ENCODE measurements at regions not wholly inside any gene's neighbourhood (a gene's known extent, or its start where the extent isn't known, plus 50 kb on each side); places are given as distances from the start of the nearest gene placed in this dataset.
"Not testable (repeated sequence)": the region's sequence is repeated elsewhere in the genome, so short reads cannot be mapped to it uniquely, and the experiment has no call there.

DNA sequence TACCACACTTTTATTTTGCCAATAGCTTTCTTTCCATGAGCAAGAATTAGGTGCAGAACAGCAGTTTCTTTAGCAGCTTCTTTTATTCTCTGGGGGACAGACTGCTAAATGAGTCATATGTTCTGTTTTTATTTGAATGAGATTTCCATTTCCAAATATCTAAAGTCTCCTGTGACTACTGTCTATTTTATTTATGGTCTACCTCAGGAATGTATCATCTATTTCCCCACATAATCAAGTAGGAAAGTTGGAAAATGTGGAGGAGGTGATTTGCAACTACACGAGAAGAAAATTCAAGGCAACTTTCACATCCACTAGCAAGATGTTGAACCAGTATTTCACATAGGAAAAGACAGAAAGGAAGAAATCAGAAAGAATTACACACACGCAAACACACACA is 139.9 kb upstream of the MEX3C start:
- no peak for DNase-seq

DNA sequence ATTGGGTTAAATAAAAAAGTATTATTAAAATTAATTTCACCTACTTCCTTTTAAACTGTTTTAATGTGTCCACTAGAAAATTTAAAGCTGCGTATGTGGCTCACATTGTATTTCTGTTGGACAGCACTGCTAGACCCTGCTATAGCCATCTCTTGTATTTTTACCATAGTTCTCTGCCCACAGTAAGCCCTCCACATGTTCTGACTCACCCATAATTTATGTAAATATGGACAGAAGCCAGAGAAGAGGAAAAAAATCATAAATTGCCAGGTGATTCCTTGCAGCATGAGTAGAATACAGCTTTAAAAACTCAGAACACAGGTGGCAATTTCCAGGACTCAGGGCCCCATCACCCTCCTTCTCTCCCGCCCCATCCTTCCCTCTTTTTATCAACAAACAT is 142.4 kb upstream of the MEX3C start:
- DNase-seq = no peak

DNA sequence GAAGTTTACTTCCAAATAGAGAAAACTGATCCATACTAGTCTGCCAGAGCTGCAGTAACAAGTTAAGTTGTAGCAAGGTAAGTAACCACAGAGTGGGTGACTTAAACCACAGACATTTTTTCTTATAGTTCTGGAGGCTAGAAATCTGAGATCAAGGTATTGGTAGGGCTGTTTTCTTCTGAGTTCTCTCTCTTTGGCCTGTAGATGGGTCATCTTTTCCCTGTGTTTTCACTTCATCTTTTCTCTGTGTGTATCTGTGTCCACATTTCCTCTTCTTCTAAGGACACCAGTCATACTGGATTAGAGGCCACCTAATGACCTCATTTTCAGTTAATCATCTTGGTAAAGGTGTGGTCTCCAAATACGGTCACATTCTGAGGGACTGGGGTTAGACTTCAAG is 142.9 kb upstream of the MEX3C start:
- DNase-seq = no peak

DNA sequence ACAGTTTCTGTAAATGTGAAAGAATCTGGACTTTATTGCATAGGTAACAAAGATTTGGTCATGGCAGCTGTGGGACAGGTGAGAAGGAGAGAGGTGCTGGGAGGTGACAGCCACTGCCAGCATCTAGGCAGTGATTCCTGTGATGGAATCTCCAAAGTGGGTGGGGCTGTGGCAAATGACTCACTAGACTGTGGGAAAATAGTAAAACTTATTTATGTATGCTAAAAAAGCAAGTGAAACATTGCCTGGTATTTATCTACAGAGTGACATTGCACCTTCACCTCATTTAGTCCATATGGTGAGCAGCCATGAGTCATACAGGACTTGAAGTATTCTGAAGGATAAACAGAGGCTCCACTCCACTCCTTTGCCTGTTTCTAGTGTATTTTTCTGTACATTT is 145.3 kb upstream of the MEX3C start:
- DNase-seq = no peak

DNA sequence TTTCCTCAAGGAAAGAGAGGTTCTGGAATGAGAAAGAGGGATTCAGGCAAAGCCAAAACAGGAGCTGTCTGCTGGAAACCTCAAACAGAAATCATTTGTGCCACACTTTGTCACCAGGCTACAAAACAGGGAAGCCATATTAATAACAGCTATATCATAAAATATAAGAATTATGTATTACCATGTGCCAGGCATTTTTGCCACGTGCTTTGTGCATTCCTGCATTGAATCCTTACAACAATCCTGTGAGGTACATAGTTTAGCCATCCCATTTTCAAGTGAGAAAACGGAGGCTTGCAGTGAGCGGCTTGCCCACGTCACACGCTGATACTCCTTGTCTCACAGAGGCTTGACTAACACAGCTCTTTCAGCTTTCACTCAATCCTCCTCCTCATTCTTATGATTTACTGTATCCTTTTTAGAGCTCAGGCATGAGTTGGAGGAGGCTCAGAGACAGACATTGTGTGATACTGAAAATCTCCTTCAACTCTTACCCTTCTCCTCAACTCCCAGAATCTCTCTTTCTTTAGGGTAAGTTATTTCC is 148.4 kb upstream of the MEX3C start:
- no peak for DNase-seq

DNA sequence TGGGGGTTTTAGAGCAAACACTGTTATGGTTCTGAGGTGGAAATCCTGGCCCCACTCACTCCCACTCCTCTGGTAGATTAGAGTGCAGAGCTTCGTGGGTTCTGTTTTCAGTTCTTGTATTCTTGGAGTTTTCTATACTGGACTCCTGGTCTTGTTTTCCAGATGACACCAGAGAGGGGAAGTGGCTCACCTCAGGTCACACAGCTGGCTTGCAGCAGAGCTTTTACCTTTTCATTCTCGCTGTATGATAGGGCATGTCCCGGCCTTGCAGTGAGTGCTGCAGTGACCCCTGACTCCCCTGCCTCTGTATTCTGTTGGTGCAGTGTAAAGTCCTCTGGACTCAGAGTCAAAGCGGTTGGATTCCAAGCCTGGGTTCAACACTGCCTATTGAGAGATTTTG is 148.9 kb upstream of the MEX3C start:
- no peak for DNase-seq

DNA sequence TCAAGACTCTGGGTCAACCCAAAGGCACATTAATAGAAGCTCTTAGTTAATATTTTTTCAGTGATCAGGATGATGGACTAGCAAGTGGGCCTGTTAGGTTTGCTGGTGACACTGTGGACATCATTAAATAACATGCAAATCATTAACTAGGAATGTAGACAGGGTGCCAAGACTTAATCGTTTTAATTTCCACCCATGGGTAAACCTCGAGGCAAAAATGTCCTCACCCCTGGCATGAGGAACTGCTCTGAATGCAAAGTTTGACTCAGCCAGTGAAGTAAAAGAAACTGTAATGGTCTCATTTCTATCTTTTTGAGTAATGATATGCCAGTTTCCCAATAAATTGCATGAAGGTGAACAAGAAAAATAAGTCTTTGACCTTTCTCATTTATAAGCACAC is 152.6 kb upstream of the MEX3C start:
- DNase-seq = no peak

DNA sequence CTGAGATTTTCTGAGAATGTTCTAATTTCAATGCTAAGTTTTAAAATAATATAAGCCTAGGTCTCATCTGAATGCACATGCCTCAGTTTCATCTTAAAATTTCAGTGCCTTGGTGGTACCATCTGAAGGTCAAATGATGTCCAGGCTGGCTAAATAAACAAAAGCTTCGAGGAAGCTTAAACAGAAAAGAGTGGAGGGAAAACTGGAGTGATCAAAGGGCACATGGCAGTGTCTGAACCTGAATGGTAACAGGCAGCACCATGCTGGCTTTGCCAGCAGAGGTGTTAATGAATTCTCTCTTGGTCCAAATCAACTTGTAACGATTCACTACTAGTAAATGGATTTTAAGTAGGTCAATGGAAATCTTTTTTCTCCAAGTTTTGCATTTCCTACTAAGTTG is 158.4 kb upstream of the MEX3C start:
- no peak for DNase-seq

DNA sequence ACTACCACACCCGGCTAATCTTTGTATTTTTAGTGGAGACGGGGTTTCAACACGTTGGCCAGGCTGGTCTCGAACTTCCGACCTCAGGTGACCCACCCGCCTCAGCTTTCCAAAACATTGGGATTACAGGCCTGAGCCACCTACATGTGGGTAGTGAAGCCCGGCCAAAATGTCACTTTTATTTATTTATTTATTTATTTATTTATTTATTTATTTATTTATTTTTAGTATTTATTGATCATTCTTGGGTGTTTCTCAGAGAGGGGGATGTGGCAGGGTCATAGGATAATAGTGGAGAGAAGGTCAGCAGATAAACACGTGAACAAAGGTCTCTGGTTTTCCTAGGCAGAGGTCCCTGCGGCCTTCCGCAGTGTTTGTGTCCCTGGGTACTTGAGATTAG is 162.8 kb upstream of the MEX3C start:
- DNase-seq = not testable (repeated sequence)

DNA sequence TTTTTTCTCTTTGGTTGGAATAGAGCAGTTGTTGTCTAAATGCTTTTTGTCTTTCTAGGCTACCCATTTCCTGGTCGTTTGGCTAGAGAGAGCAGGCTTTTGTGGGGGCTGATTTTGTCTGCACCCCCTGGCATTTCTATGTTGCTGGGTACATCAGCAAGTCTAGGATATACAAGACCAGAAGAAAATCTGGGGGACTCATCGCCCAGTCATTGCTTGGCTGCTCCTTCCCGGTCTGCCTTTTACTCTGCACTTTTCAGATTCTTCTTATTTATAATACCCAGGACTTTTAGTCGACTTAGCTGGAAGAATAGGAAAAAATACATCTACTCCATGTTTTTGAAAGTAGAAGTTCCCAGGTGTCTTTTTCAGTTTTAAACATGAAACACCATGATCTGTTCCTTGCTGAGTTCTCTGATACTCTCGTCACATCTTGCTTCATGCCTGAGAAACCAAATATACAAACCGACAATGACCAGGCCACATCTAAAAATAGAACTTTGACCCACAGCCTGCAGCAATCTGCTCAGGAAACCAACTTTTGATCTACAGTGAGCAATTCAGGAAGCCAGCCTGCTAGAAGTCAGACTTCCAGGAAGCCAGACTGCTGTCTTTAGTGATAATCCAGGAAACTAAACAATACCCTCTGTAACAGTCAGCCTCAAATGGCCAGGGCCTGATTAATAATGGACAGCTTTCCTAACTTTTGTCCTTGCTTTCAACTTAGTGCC is 163.8 kb upstream of the MEX3C start:
- DNase-seq = no peak

DNA sequence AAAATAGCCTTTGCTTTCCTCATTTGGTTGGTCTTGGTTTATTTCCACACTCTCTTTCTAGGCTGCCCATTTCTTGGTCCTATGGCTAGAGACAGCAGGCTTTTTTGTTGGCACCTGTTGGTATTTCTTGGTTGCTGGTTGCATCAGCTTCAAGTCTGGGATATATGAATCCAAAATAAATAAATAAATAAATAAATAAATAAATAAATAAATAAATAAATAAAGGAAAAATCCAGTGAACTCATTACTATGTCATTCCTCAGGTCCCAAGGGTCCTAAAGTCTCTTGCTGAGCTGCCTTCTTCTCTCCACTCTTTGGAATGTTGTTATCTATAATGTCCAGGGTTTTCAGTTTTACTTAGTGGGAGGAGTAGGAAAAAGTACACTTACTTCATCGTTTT is 165.9 kb upstream of the MEX3C start:
- DNase-seq = no peak

DNA sequence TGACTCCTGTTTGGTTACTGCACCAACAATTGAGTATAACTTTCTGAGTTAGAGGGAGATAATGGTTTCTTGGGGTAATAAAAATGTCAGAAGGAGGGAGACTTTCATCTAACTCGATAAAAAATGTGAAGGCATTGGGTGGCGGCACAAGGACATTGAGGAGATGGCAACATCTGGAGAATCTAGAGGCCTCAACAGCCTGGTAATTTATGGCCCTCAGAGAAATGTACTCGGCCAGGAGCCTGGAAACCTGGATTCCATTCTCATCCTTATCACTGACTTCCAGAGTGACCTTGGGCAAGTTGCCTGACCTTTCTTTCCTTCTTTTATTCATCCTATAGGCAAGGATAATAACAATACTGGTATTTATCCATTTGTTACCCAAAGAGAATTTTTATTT is 173.5 kb upstream of the MEX3C start:
- DNase-seq = no peak

DNA sequence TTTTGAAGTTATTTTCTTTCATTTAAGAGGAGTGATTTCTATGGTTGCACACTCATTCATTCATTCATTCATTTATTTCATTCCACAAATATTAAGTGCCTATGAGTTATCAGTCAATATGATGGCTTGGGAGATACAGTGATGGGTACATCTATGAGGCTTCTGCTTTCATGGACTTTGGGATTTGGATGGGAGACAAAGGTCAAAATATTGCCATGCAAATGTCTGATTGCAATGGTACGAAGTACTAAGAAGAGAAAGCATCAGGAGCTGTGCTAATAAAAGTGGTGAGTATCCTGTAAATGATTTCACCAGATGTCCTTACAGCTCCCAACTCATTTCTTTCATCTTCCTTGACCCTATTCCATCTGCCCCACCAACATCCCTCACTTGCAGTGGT is 174.4 kb upstream of the MEX3C start:
- DNase-seq = no peak

DNA sequence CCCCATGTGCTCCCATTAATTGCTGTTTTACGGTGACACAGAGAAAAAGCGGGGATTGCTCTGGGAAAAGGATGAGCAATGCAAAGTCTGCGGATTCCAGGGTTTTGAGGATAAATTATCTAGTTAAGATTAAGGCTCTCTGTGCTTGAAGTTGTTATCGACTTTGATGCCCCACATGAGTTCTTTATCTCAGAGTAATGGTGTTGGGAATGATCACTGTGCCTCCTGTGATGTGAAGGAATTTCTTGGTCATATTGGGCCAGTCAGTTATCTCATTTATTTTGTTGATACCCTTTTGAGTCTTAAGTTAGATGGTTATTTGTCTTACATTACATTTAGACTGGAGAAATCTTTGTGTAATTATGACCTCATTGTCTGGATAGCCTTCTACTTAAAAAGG is 184.6 kb upstream of the MEX3C start:
- DNase-seq = no peak

DNA sequence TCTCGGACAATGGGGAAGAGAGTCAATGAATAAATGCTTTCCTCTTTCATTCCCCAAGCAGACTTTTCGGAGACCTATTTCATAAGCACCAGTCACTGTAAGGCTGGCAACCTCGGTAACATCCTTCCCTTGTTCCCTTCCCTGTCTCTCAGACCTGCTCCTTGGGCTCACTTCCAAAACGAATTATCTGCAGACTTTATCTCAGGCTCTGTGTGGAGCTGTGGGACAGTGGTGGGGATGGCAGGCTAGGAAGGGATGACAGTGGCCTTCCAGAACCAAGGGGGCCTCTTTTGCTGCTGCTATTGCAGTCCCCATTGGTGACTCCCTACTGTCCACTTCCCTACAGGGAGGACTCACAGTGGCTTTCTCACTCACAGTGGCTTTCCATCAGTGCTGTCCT is 185.6 kb upstream of the MEX3C start:
- DNase-seq = no peak

DNA sequence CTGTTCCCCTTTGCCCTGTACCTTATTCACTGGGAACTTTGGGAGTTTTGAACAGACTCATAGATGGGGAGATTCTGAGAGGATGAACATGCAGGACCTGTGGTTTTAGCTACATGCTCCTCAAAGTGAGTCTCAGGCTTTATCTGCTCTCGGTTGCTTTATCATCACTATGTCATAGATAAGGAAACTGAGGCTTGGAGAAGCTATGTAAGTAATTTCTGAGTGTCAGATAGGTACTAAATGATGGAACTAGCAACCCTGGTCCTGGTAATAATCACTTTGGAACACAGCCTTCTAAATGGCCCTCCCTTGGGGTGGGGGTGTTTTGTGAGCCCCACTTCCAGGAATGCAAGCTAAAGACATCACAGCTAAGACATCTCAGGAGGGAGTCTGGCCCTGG is 186.2 kb upstream of the MEX3C start:
- no peak for DNase-seq

DNA sequence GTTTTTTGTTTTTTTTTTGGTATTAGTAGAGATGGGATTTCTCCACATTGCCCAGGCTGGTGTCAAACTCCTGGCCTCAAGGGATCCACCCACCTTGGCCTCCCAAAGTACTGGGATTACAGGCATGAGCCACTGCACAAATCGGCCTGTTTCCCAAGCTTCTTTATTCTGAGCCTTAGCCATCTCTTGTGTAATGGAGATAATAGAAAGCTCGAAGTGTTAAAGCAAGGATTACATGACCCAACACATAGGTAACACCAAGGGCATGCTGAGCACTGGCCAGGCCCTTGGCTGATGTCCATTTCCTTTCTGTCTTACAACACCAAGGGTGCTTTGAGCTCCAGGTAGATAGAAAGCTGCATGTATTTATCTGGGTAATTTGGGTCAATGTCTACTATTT is 187.8 kb upstream of the MEX3C start:
- no peak for DNase-seq

DNA sequence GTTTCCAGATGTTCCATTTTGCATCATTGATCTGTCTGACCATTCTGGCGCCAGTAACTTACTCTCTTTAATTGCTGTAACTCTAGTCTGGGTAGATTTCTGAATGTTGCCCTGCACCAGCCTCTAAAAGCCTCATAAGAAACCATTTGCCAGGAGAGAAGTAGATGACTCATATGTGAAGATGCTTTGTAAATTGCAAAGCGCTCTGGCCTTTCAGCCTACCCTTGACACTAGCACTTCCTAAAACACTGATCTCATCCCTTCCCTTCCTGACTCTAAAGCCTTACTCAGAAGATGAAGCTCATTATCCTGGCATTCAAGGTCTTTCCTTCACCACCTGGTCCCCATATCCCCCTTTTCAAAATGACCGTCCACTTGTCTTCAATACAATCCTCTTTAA is 193.2 kb upstream of the MEX3C start:
- DNase-seq = no peak

DNA sequence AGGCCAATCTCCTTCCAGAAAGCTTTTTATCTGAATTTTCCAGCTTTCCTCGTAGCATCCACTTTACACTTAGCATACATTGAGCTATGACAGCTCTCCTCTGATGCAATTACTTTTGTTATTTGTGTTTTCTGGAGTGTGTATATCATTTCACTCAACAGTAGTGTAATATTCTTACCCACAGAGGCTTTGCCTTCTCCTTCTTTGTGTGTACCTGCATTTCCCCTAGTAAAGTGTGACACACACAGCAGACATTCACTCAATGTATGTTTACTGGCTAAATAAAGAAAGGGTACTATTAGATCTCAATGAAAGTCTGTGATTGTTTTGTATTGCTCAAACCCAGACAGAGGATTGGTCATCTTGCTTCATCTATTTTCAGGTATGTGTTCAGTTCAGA is 193.7 kb upstream of the MEX3C start:
- no peak for DNase-seq

DNA sequence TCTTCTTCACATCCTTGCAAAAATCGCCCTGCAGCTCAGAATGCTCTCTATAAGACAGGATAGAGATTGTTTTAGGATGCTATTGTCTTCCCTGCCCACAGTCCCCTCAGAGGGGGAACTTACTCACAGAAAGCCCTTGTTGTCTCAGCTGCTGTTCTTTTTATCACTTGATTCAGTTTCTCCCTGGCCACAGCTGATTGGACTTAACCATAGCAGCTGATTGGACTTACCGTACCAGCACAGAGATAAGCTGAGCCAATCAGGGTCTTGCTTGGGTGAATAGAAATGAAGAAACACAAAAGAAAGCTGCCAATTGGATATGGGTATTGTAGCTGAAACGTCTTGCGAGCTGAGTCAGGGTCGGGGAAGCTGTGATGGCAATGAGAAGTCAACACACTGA is 194.2 kb upstream of the MEX3C start:
- no peak for DNase-seq

DNA sequence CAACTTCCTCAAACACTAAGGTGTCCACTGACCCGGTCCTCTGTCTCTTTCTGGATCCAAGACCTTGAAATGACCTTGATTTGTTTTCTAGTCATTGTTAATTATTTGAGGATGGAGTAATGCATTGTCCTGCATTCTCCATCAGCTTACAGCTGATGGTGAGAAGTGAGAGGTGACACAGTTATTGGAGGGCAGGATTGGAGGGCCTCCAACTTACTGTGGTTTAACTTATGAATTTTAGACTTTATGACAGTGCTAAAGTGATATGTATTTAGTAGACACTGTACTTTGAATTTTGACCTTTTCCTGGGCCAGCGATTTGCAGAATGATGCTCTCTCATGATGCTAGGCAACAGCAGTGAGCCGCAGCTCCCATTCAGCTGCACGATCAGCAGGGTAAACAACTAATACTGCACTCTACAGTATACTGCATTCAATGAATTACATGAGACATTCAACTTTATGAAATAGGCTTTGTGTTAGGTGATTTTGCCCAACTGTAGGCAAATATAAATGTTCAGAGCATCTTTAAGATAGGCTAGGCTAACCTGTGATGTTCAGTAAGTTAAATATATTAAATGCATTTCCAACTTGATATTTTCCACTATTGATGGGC is 200.0 kb upstream of the MEX3C start:
- no peak for DNase-seq

DNA sequence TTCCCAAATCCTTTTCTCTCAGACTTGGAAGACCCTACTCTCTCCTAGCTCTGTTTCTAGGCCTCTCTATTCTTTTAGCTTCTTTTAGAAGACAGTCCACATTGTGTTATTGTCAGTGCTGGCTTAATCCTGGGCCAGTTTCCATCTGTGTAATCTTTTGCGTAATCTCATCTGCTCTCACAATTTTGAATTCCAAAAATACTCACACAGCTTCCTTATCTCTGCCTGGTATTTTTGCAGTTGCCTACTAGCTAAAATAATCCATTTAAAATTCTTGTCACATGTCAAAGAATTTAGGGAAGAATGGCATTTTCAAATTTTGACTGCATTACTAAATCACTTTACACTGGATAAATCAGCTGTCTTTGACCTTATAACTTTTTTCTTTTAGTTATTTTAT is 200.6 kb upstream of the MEX3C start:
- DNase-seq = no peak

DNA sequence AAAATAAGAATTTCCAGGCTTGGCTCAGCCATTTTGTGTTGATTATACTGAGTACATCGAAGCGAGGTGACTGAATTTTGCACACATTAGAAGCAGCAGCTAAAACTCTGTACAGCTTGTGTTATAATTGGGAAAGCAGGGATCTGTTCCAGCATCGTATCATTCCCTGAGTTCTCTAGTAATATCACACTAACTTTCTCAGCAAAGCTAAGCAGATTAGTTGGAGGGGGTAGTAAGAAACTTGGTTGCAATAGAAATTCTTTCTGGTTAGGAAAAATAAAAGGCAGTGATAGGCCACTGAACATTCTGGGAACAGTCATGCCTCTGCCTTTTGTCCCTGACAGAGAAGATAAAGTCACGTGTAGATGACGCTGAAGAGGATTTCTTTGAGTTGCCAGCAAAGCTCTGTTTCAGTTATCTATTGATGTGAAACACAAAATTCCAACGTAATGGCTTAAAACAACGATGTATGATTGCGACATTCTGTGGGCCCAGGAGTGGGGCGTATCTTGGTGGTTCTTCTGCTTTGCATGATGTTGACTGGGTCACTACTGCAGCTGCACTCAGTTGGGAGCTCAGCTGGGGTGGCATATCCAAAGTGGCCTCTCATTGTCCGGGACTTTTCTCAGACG is 202.1 kb upstream of the MEX3C start:
- no peak for DNase-seq

DNA sequence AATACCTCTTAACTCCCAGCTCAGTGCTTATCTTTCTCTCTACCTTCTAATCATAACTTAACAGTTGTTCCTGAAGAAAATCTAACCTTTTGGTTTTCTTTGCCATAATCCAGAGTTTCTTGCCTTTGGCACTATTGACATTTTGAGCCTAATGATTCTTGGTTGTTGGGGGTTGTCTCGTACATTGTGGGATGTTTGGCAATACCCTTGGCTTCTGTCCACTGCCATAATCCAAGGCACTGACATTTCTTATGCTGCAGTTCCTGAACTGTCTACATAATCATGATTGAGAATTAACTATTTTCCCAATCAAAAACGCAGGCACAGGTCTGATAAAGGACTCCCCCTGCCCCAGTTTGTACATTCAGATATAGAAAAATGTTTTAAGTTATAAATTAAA is 203.2 kb upstream of the MEX3C start:
- no peak for DNase-seq

DNA sequence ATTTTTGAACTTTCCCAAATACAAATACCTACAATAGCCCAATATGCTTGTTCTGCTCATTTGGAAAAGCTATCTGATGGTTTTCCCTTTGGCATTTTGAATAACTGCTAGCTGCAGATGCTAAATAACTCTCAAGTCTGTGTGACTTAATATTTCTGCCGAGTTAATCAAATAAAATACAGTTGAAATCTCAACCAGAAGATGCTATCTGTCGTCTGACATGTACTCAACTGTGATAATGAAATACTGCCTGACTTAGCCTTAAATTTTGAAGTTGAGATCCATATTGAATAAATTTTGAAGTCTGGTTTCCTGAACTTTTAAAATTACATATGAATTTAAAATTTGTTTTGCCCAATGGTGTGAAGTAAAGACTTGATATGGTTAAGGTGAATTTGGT is 204.4 kb upstream of the MEX3C start:
- no peak for DNase-seq
